HG03066 (cell line): ENCODE measurements at regions not wholly inside any gene's neighbourhood (a gene's known extent, or its start where the extent isn't known, plus 50 kb on each side); places are given as distances from the start of the nearest gene placed in this dataset.

Source experiments
- ATAC-seq: cut with Tn5 transposase; IDR thresholded peaks from one replicate; pipeline ENCODE4 v1.9.1; 2021; ENCODE audit warnings: low read depth; ENCODE audit not compliant: unreplicated experiment

DNA sequence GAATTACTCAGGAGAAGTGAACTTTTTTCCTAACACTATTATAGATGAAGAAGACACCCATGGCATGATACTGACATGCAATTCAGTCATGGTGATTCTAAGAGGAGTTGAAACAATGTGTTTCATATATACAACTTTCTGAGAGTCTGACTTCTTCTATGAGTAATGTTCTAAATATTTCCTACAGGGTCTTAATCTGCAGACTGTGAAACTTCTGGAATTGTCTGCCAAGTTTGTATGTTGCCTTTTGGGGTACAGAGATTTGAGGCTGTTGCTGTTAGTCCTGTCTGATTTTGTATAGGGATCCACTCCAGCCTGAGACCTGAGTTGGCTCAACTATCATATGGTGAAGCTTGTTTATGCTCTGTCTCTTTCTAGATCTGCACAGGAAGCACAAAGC is 160.6 kb upstream of the GATB start:
- ATAC-seq: no peak

- ATAC-seq: no peak
Measured at GRCh38 chr4:151917145-151917734, 156.4 kb upstream of the GATB start.

DNA sequence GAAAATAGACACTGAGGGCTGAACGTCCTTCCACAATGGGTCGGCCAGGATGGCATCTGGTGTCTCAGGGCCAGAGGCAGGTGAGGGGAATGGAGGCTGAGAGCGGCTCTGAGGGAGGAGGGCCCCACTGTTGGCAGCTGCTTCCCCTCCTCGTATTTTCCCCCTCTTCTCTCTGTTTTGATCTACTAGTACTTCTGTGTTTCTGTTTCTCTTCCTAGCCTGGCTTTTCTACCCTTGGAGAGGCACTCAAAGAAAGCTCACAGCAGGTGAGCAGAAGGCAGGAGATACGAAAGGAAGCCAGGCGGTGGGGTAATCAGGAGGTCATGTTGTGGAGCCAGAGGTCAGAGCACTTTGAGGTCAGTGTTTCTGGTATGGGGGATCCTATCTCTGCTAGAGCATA is 151.8 kb upstream of the GATB start:
- no peak for ATAC-seq

DNA sequence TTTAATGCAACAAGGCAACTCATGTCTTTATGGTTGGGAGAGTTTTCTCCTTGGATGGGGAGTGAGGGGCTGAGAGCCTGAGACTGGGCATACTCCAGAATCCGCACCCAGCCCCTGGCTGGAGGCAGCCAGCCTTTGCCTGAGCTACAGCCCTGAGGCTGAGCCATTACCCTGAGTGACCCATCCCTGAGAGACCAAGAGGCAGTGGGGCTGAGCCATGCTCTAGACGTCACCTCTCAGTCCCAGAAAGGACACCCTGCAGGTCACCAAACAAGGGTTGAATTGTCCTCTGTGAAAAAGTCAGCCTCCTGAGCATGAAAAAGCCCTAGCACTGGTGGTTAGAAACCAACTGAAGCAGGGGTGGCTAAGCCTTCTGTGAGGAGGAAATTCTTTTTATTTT is 151.2 kb upstream of the GATB start:
- no peak for ATAC-seq

- no peak for ATAC-seq
Measured at GRCh38 chr4:151908734-151909497, 148.1 kb upstream of the GATB start.

GRCh38 chr4:151908201-151908600 is 147.4 kb upstream of the GATB start:
- no peak for ATAC-seq

DNA sequence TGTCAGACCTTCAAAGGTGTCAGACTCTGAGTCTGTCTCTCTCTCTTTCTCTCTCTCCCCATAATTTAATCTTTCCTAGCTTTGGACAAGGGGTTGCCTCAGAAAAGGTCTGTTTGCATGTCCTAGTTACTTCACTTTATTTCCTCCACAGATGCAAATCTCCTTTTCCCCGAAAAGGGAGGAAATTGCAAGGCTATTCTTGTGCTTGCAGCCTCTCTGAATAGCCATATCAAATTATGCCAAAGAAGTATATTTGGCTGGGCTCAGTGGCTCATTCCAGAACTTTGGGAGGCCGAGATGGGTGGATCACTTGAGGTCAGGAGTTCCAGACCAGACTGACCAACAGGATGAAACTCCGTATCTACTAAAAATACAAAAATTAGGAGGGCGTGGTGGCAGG is 145.6 kb upstream of the GATB start:
- ATAC-seq: no peak

DNA sequence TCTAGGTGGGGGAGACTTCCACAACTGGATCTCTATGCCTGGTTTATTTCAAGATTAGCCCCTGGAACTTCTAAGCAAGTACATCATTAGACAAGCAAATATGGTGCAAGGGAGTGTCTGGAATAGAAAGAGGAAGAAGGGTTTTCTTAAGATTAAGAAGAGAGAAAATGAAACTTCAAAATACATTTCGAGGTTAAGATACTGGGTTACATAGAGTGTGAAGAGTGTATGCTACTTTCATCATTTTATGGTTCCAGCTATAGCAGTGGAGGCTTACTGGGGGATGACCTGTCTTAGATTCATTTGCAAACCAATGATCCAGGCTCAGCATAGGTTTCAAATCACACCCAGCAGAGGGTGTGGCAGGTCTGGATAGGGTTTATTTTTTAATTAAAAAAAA is 144.4 kb upstream of the GATB start:
- peak; percentile 98 for ATAC-seq

GRCh38 chr4:151901631-151902030 is 140.8 kb upstream of the GATB start:
- ATAC-seq: no peak

DNA sequence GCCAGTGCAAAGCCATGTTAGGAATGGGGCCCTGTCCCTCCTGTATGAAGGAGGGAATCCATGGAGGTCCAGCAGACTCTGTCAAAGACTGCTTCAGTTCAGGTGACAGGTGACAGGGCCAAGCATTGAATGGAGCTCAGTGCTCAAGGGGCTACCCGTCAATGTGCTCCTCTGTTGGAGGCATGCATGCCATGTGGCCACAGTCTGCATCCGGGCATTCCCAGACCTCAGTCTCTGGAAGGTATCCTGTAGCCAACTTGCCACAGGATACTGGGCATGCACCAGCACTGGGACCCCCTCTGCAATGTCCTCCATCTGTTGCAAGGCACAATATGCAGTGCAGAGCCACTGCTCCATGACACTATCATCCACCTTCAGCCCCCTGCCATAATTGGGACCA is 136.1 kb upstream of the GATB start:
- ATAC-seq: no peak

DNA sequence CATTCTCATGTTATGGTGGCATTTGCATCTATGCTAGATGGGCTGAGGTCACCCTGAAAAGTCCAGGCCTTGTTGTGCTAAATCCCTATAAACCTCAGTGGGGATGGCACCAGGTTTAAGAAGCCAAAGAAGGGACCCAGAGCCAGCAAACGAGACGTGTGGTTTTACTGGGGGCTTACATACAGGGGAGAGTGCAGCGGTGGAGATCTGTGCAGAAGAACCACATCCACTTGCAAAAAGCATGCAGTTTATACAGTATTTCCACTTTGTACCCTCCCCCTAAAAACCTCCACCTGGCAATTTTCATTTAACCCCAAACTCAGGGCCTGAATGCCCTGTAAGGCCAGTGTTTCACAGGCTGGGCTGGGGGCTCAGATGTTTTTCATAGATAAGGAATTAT is 134.9 kb upstream of the GATB start:
- no peak for ATAC-seq

DNA sequence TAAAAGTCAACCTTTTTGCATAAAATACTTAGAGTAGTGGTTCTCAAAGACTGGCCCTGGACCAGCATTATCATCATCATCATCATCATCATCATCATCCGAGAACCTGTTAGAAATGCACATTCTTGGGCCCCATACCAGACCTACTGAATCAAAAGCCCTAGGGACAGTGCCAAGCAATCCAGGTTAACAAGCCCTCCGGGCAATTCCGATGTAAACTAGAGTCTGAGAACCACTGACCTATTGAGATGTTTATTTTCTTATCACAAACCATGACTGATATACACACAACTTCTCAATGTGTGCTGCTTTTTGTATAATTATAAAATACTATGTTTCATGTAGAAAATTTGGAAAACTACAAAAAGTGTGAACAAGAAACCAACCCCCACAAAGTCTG is 133.4 kb upstream of the GATB start:
- ATAC-seq: no peak

GRCh38 chr4:151888367-151888866 is 127.6 kb upstream of the GATB start:
- no peak for ATAC-seq

- ATAC-seq: peak; percentile 27
Measured at GRCh38 chr4:151887816-151888180, 127.0 kb upstream of the GATB start.

GRCh38 chr4:151887031-151887815 is 126.4 kb upstream of the GATB start:
- peak; percentile 79 for ATAC-seq

DNA sequence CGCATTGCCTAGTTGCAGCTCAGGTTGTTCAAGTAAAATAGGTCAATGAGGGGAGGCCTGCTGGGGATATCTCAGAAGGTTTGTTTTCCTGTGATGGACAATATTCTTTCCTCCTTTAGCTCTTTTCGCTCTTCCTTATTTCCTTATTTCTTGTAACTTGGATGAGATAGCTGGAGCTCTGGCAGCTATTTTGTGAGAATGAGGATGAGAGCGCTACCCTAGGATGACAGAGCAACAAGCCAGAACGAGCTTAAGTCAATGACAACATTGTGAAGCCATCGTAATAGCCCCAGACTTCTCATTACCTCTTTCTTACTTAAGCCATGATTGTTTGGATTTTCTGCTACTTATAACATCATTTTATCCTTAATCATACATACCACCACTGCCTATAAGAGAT is 124.3 kb upstream of the GATB start:
- no peak for ATAC-seq

DNA sequence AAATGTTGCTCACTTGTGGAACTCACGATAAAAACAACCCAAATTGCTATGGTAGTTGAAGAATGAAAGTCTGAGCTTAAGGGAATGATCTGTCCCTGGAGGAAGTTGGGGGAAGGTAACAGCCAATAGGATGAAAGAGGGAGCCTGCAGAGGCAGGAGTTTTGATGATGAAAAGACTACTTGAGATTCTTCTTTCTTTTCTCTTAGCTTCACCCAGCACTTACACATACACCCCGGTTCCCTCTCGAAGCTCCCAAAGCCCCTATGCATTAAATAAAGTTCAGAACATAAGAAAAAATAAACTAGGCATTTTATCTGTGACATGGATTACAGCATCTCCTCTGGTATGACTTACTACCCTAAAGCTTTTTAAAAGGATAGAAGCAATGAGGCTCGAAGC is 122.9 kb upstream of the GATB start:
- ATAC-seq: no peak

DNA sequence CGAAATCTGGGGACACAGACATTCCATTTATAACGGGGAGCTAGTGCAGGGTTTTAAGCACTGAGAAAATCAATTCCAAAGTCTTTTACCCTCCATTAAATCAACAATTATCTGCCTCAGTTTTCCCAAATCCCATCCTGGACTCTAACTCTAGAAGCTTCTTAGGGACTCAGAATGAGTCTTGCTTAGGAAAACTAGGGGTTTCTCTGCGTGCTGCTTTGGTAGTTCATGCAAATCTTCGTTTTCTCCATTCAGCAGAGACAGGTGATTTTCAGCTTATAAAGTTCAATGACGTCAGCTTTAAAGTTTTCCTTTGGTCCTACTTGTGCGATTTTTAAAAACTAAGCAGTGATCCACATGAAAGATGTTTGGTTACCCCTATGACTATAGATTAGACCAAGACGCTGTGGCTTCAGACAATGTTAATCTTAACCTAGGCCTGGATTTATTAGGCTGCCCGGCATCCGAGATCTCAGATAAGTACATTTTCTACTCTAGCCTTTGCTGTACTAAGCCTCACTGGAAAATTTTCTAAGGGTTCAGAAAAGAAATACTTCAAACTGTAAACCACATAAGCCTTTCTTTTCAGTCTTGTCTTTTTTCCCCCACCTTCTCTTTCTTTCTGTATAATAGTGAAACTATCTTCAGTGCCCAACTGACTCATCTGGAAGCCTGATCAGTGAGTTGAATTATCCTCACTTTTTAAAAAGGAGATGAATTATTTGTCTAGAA is 121.4 kb upstream of the GATB start:
- ATAC-seq: peak; percentile 55

DNA sequence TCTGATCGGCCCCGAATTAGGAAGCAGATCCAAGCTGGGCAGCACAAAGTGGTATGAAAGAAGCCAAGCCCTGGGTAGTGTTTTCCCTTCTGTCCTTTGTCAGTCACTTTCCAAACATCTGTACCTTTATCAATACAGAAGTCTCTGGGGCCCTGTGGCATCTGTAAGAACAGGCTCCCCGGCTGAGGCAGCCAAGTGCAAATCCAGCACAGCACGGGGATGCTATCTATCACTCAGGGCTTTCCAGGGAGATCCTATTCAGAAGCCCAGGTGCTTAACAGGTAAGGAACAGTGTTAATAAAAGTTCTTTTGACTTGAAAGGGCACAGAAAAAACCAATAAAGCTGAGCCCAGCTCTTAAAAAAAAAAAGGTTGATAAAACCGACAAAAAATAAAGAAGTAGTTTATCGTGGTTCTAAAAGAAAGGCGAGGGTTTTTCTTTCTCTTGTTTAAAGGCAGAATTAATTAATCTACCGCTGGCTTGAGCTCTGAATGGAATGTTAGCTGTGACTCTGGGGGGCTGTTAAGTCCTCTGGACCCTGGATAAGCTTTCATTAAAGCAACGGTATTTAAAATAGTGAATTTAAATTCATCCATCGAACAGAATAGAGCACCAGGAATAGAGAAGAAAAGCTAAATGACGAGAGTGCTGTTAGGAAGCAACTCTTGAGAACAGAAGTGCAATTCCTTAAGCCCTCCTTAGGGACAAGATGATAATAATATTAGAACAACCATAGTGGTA is 119.1 kb upstream of the GATB start:
- ATAC-seq: no peak

- ATAC-seq: no peak
Measured at GRCh38 chr4:151876381-151876988, 115.7 kb upstream of the GATB start.
